Pancreas (tissue), 10 donors: ENCODE measurements at regions not wholly inside any gene's neighbourhood (a gene's known extent, or its start where the extent isn't known, plus 50 kb on each side); places are given as distances from the start of the nearest gene placed in this dataset.
A peak's percentile ranks its signal among the peaks of the same experiment; 100 is the strongest.

ENCODE experiments used
- ATAC-seq, 4 donors: fragments of 200-7000 bp; cut with Tn5 transposase; one replicate each; pipeline versions ENCODE4 v1.8.0 to v1.9.1; 2020; ENCODE audit warnings: mild to moderate bottlenecking in 4 of 4, moderate library complexity in 4 of 4
- DNase-seq, 6 donors: peaks; one replicate each; pipeline ENCODE4 v3.0.0-alpha.2; 2020
- FAIRE-seq: peaks from 2 replicates; lab custom pipeline; 2012; peaks lifted over from hg19 to GRCh38; lab: Jason Lieb, UNC
- H3K27ac ChIP-seq, 4 donors: fragments of 200-600 bp; sonication (generic); 1 replicate in 3 of 4; 2 replicates in 1 of 4; pipeline versions ENCODE4 v1.5.0 to v1.8.0; 2020
- H3K27me3 ChIP-seq, 4 donors: fragments of 200-600 bp; one replicate each; pipeline ENCODE4 v1.8.0; 2021
- H3K36me3 ChIP-seq, 3 donors: fragments of 200-600 bp; sonication (generic) in 1 of 3; one replicate each; pipeline versions ENCODE4 v1.5.0 to v1.8.0; 2020 to 2021
- H3K4me1 ChIP-seq, 3 donors: fragments of 200-600 bp; one replicate each; pipeline ENCODE4 v1.8.0; 2021
- H3K4me3 ChIP-seq, 4 donors: fragments of 200-600 bp; sonication (generic) in 2 of 4; one replicate each; pipeline versions ENCODE4 v1.5.0 to v1.8.0; 2020 to 2021
- H3K9me3 ChIP-seq, 4 donors: fragments of 200-600 bp; one replicate each; pipeline ENCODE4 v1.8.0; 2021
- WGBS, 2 donors: extraction: QIAGEN DNeasy Blood & Tissue Kit; methylation state at CpG; one replicate each; pipeline ENCODE4 v1.1.7; 2013; 5-methylcytosine and 5-hydroxymethylcytosine counted together
- intact Hi-C, 3 donors: fragments of 100-400 bp; cut with DNase I; formaldehyde crosslinking; loops; one replicate each; pipeline versions ENCODE4 v1.11.1 to v1.14.2; 2022
- TF ChIP-seq, protein P1 (sequence below), 4 donors: fragments of 200-600 bp; sonication (generic) in 3 of 4; IDR thresholded peaks; one replicate each; pipeline versions ENCODE4 v1.5.0 to v1.8.0; 2021; ENCODE audit warnings: antibody characterized with exemption in 4 of 4
- donor health status: healthy with polysubstance abuse.
- donor health status: DM: no; HTN: no; CAD: no; lungs with moderate emphysema.
- donor health status: DM: no; HTN: no; CAD: no.
- donor health status: control.
- donor health status: control.
- donor health status: Bipolar disorder and iron deficiency.
- donor health status: DM: yes; HTN: yes; CAD: no.
- donor health status: DM: no; HTN: no; CAD: no.
- donor health status: DM: no; HTN: no; CAD: no.
- donor health status: DM: yes; HTN: yes; CAD: no.

DNA sequence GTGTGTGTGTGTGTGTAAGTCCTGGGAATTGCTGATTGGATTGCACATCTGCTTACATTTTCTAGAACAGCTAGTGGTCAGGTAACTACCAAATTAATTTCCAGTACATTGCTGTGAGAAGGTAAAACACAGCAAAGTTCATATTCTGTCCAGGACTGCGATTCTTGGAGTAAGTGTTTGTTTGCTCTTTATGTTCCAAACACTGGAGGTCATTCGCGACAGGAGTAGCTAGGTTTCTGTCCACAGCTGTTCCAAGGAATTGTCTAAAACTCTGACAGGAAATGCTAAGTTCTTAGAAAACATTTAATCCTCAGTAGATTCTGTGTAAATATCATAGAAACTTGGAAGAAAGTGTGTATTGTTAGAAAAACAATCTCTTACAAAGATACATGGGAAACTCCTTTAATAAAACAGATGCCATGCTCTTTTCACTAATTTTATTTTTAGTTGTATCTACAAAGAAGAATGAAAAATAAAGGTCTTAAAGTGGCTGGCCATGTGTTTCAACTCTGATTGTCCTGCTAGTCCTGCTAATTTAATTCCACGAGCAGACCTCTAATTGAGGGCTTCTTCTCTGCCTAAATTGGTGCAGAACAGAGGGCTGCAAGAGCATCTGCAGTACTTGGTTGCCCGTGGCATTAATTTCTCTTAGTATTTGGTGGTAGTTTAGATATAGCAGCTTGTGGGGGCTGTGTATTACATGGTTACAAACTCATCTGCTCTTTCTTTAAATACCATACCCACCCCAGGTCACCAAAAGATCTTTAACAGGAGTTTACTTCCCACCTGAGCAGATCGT, 464.5 kb downstream of the RASEF start:
- Histone ChIP-seq H3K9me3 (no peaks in the 10 kb centered on the region), H3K27ac (peak overlapping the region in 3 of 4 donors; percentile 13 to 83 (median 78)), H3K4me3 (no peak overlapping the region), H3K4me1 (peaks cover 23 to 40% (median 25%) of the 10 kb centered on the region in 3 donors), H3K36me3 (no peaks in the 10 kb centered on the region), H3K27me3 (no peaks in the 10 kb centered on the region)
- 30% methylated on average over 6 of the region's 6 CpGs for WGBS, 2 donors
- intact Hi-C loops = loop anchor here in 1 of 3 donors (5.0 kb wide), 1 partner anchor 36 kb away; no protein-coding TSS in a partner anchor
- FAIRE-seq (no peak), ATAC-seq (peak in 3 of 4 donors; percentile 7 to 29 (median 10)), DNase-seq (no peak)
- TF ChIP-seq, protein P1, sequence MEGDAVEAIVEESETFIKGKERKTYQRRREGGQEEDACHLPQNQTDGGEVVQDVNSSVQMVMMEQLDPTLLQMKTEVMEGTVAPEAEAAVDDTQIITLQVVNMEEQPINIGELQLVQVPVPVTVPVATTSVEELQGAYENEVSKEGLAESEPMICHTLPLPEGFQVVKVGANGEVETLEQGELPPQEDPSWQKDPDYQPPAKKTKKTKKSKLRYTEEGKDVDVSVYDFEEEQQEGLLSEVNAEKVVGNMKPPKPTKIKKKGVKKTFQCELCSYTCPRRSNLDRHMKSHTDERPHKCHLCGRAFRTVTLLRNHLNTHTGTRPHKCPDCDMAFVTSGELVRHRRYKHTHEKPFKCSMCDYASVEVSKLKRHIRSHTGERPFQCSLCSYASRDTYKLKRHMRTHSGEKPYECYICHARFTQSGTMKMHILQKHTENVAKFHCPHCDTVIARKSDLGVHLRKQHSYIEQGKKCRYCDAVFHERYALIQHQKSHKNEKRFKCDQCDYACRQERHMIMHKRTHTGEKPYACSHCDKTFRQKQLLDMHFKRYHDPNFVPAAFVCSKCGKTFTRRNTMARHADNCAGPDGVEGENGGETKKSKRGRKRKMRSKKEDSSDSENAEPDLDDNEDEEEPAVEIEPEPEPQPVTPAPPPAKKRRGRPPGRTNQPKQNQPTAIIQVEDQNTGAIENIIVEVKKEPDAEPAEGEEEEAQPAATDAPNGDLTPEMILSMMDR (IDR thresholded peaks at IDR 0.05) = no peak

DNA sequence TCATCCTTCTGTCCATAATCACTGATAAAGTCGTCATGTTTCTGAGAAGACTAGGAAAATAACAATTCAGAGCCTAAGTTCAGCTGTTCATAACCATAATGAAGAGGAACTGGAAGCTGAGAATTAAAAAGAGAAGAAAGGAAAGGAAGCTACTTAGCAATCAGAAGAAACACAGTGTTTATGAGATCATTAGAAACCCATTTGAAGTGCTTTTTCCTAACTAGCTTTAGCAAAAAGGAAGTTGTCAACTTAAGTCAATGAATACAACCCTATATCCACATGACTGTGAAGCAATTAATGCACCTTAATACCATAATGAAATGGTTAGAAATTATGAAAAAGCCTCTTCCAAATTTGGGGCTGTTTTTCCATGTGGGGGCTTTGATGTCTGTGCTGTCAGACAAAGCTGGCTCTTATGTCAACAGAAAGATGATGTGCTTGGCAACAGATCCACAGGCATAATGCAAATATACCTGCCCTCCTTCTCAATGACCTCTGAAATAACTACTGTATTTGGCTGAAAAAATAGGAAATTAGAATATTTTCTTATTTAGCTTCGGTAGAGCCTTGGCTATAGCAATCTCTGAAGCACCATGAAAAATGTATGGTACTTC, 463.5 kb downstream of the RASEF start:
- intact Hi-C loops = loop anchor here in 1 of 3 donors (5.0 kb wide), 1 partner anchor 37 kb away; no protein-coding TSS in a partner anchor
- H3K27ac ChIP-seq = peak overlapping the region in 2 of 4 donors; percentile 78 to 83
- no peaks in the 10 kb centered on the region for H3K9me3 ChIP-seq
- whole genome bisulfite sequencing, 2 donors = 37 to 43% methylated on average over 2 of the region's 2 CpGs
- no peaks in the 10 kb centered on the region for H3K36me3 ChIP-seq
- DNase-seq (no peak), FAIRE-seq (no peak), ATAC-seq (no peak)
- TF ChIP-seq, protein P1 (IDR thresholded peaks at IDR 0.05) = no peak
- H3K4me3 ChIP-seq = no peak overlapping the region
- peaks cover 23 to 42% (median 35%) of the 10 kb centered on the region in 3 donors for H3K4me1 ChIP-seq
- no peaks in the 10 kb centered on the region for H3K27me3 ChIP-seq

DNA sequence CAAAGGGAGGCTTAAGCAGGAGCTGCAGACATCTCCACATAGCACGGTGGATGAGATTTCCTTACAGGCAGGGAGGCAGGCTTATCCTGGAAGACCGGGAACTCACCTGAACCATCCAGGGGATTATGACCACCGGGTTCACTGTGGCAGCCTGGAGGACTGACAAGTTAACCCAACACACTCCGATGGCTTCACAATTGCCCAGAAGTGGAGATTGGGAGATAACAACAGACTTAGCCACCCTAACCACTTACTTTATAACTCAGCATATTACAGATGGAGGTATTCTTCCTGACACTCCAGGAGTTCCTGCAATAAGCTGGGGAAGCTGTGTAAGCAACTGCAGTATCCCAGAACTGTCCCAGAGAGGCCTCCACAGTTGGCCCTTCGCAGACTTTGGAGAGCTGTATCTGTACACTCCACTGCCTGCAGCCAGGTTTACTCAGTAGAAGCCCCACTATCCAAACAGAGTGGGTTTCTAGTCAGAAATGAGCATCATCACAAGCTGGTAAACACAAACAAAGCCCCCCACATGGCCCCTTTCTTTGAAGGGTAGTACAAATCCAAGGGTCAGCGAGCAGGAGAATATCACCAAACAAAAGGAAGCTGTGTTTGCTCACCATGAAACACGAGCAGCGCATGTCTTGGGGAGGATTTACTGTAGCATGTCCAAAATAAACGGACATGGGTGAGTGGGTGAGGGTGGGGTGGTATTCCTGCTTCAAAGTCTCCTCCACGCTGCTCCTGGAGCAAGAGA, 462.2 kb downstream of the RASEF start:
- intact Hi-C loops = loop anchor here in 1 of 3 donors (5.0 kb wide), 1 partner anchor 53 kb away; no protein-coding TSS in a partner anchor
- Histone ChIP-seq H3K36me3 (no peaks in the 10 kb centered on the region), H3K27me3 (no peaks in the 10 kb centered on the region), H3K4me1 (peaks cover 29 to 50% (median 43%) of the 10 kb centered on the region in 3 donors), H3K27ac (peak overlapping the region in 2 of 4 donors; percentile 34 to 83), H3K9me3 (no peaks in the 10 kb centered on the region), H3K4me3 (no peak overlapping the region)
- TF ChIP-seq, protein P1 (IDR thresholded peaks at IDR 0.05) = no peak
- 43 to 51% methylated on average over 10 of the region's 10 CpGs for WGBS, 2 donors
- FAIRE-seq (no peak), ATAC-seq (no peak), DNase-seq (no peak)

DNA sequence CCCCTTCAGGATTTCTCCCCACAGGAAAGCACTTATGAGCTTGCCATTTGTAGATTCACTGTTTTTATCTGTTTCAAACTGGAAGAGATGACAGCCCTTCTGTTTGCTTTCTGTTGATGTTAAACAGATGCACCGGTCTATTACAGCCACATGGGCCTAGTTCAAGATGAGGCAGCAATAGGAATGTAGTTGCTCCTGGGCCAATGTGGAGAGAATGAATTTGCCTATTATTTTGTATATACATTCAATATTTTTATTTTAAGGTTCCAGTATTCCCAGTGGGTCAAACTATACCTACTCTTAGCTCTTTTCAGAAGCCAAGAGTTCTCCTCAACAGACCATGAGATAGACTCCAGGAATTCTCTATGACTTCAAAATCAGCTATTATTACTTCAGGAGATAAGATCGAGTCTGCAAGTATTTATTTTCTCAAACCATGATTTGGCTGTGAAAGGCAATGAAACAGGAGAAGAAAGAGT, 461.6 kb downstream of the RASEF start:
- peak overlapping the region in 2 of 4 donors; percentile 34 to 83 for H3K27ac ChIP-seq

More for the DNA sequence above, 461.6 kb downstream of the RASEF start:
- 27 to 29% methylated on average over 2 of the region's 2 CpGs for WGBS, 2 donors
- Histone ChIP-seq H3K36me3 (no peaks in the 10 kb centered on the region), H3K4me1 (peaks cover 30 to 56% (median 49%) of the 10 kb centered on the region in 3 donors), H3K9me3 (no peaks in the 10 kb centered on the region), H3K4me3 (no peak overlapping the region), H3K27me3 (no peaks in the 10 kb centered on the region)
- ATAC-seq (no peak), FAIRE-seq (no peak), DNase-seq (no peak)
- intact Hi-C loops = loop anchor here in 1 of 3 donors (5.0 kb wide), 1 partner anchor 54 kb away; no protein-coding TSS in a partner anchor
- TF ChIP-seq, protein P1 (IDR thresholded peaks at IDR 0.05) = no peak
